PC-3 (cell line): ENCODE measurements at regions not wholly inside any gene's neighbourhood (a gene's known extent, or its start where the extent isn't known, plus 50 kb on each side); places are given as distances from the start of the nearest gene placed in this dataset.

Source experiments
- EZH2phosphoT487 ChIP-seq: fragments of 300-600 bp; sonication (generic); IDR thresholded peaks from 2 replicates; pipeline ENCODE4 v1.6.1; 2018; ENCODE audit warnings: mild to moderate bottlenecking, antibody characterized with exemption, low read length, borderline replicate concordance
- TF ChIP-seq, protein P1 (sequence below): fragments of 300-600 bp; sonication (generic); conservative IDR thresholded peaks from 2 replicates; pipeline ENCODE4 v1.5.1; 2017; ENCODE audit warnings: antibody characterized with exemption, low read depth, mild to moderate bottlenecking, low read length

- no peak for TF ChIP-seq EZH2phosphoT487
- TF ChIP-seq, protein P1, sequence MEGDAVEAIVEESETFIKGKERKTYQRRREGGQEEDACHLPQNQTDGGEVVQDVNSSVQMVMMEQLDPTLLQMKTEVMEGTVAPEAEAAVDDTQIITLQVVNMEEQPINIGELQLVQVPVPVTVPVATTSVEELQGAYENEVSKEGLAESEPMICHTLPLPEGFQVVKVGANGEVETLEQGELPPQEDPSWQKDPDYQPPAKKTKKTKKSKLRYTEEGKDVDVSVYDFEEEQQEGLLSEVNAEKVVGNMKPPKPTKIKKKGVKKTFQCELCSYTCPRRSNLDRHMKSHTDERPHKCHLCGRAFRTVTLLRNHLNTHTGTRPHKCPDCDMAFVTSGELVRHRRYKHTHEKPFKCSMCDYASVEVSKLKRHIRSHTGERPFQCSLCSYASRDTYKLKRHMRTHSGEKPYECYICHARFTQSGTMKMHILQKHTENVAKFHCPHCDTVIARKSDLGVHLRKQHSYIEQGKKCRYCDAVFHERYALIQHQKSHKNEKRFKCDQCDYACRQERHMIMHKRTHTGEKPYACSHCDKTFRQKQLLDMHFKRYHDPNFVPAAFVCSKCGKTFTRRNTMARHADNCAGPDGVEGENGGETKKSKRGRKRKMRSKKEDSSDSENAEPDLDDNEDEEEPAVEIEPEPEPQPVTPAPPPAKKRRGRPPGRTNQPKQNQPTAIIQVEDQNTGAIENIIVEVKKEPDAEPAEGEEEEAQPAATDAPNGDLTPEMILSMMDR: no peak
Observed at GRCh38 chr11:71310184-71310583, 57.8 kb upstream of the SHANK2 start.
